HCEC 1CT (cell line): ENCODE measurements at regions not wholly inside any gene's neighbourhood (a gene's known extent, or its start where the extent isn't known, plus 50 kb on each side); places are given as distances from the start of the nearest gene placed in this dataset.
A peak's percentile ranks its signal among the peaks of the same experiment; 100 is the strongest.

Experiments
- DNase-seq: peaks from one replicate; pipeline ENCODE4 v3.0.0-alpha.2; 2017

GRCh38 chr9:115262477-115262876 is 144.5 kb upstream of the TNC start:
- peak; percentile 50 for DNase-seq

GRCh38 chr9:115262952-115263351 is 145.0 kb upstream of the TNC start:
- peak; percentile 54 for DNase-seq

- peak; percentile 92 for DNase-seq
These were observed 145.6 kb upstream of the TNC start for GRCh38 chr9:115263371-115264075.

GRCh38 chr9:115264313-115264712 is 146.4 kb upstream of the TNC start:
- peak; percentile 86 for DNase-seq

GRCh38 chr9:115267790-115268189 is 149.8 kb upstream of the TNC start:
- no peak for DNase-seq

GRCh38 chr9:115275753-115276152 is 157.8 kb upstream of the TNC start:
- DNase-seq = no peak

- DNase-seq = no peak
These were observed 158.7 kb upstream of the TNC start for GRCh38 chr9:115276621-115277020.

- DNase-seq = no peak
These were observed 159.3 kb upstream of the TNC start for GRCh38 chr9:115277301-115277700.

- DNase-seq = no peak
These were observed 160.5 kb upstream of the TNC start for GRCh38 chr9:115278326-115279035.

- no peak for DNase-seq
These were observed 165.4 kb upstream of the TNC start for GRCh38 chr9:115283395-115283794.

- DNase-seq = no peak
These were observed 167.9 kb upstream of the TNC start for GRCh38 chr9:115285836-115286235.

GRCh38 chr9:115286411-115286810 is 168.5 kb upstream of the TNC start:
- DNase-seq = no peak

- DNase-seq = peak; percentile 6
These were observed 171.8 kb upstream of the TNC start for GRCh38 chr9:115289757-115290208.

- peak; percentile 23 for DNase-seq
These were observed 173.9 kb upstream of the TNC start for GRCh38 chr9:115291841-115292240.

GRCh38 chr9:115292584-115293279 is 174.8 kb upstream of the TNC start:
- DNase-seq = no peak

GRCh38 chr9:115295734-115296133 is 177.8 kb upstream of the TNC start:
- no peak for DNase-seq

- no peak for DNase-seq
These were observed 179.0 kb upstream of the TNC start for GRCh38 chr9:115296831-115297565.

GRCh38 chr9:115300116-115300515 is 182.2 kb upstream of the TNC start:
- DNase-seq = no peak

- no peak for DNase-seq
These were observed 182.9 kb upstream of the TNC start for GRCh38 chr9:115300874-115301273.

GRCh38 chr9:115301581-115301980 is 183.6 kb upstream of the TNC start:
- DNase-seq = no peak

GRCh38 chr9:115305543-115305942 is 187.6 kb upstream of the TNC start:
- DNase-seq = no peak

- no peak for DNase-seq
These were observed 188.9 kb upstream of the TNC start for GRCh38 chr9:115306865-115307264.

- DNase-seq = no peak
These were observed 195.6 kb upstream of the TNC start for GRCh38 chr9:115313545-115313944.
